Type B pancreatic cell (in vitro differentiated cells): ENCODE measurements at regions not wholly inside any gene's neighbourhood (a gene's known extent, or its start where the extent isn't known, plus 50 kb on each side); places are given as distances from the start of the nearest gene placed in this dataset.

Experiments
- DNase-seq: peaks from one replicate; pipeline ENCODE4 v3.0.0; 2021; ENCODE audit warnings: mixed read lengths; ENCODE audit not compliant: unreplicated experiment; ENCODE audit errors: extremely low spot score
- H3K27ac Mint-ChIP-seq: 2 replicates; pipeline ENCODE4 v1.8.0; 2021; ENCODE audit warnings: mild to moderate bottlenecking, mixed read lengths
- H3K27me3 Mint-ChIP-seq: 2 replicates; pipeline ENCODE4 v1.8.0; 2021; ENCODE audit warnings: mixed read lengths
- H3K36me3 Mint-ChIP-seq: 2 replicates; pipeline ENCODE4 v1.8.0; 2021; ENCODE audit warnings: mixed read lengths
- H3K4me1 Mint-ChIP-seq: one replicate; pipeline ENCODE4 v1.8.0; 2021; ENCODE audit warnings: mixed read lengths; ENCODE audit not compliant: unreplicated experiment
- H3K4me3 Mint-ChIP-seq: 2 replicates; pipeline ENCODE4 v1.8.0; 2021; ENCODE audit warnings: mild to moderate bottlenecking, mixed read lengths
- H3K9me3 Mint-ChIP-seq: 2 replicates; pipeline ENCODE4 v1.8.0; 2021; ENCODE audit warnings: mixed read lengths
- TF ChIP-seq, protein P1 (sequence below): fragments of 200-600 bp; sonication (generic); conservative IDR thresholded peaks from 2 replicates; pipeline ENCODE4 v1.5.0; 2021; ENCODE audit warnings: antibody characterized with exemption, mild to moderate bottlenecking

DNA sequence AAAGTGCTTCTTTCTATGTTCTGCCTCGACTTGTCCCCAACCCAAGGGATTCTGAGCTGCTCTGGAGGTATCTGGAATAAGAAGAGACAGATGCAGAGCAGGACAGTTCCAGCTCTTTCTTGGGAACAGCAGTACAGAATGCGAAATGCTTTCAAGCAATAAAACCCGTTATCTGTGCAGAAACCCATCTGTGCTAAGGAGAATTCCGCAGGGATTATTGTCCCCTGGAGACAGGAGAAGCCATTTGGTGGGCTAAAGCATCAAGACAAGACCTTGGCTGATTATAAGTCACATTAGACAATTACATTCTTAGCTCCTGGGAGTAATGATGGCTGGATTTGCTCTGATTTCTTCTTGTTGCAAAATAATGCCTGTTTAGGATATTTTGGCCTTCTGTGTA lies 185.4 kb upstream of the GLI2 start:
- Mint-ChIP-seq H3K36me3 (no peaks in the 10 kb centered on the region), H3K9me3 (no peaks in the 10 kb centered on the region), H3K27ac (no peak overlapping the region), H3K27me3 (peaks cover 24% of the 10 kb centered on the region), H3K4me1 (peaks cover 32% of the 10 kb centered on the region), H3K4me3 (no peak overlapping the region)
- DNase-seq = no peak
- TF ChIP-seq, protein P1, sequence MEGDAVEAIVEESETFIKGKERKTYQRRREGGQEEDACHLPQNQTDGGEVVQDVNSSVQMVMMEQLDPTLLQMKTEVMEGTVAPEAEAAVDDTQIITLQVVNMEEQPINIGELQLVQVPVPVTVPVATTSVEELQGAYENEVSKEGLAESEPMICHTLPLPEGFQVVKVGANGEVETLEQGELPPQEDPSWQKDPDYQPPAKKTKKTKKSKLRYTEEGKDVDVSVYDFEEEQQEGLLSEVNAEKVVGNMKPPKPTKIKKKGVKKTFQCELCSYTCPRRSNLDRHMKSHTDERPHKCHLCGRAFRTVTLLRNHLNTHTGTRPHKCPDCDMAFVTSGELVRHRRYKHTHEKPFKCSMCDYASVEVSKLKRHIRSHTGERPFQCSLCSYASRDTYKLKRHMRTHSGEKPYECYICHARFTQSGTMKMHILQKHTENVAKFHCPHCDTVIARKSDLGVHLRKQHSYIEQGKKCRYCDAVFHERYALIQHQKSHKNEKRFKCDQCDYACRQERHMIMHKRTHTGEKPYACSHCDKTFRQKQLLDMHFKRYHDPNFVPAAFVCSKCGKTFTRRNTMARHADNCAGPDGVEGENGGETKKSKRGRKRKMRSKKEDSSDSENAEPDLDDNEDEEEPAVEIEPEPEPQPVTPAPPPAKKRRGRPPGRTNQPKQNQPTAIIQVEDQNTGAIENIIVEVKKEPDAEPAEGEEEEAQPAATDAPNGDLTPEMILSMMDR = no peak

DNA sequence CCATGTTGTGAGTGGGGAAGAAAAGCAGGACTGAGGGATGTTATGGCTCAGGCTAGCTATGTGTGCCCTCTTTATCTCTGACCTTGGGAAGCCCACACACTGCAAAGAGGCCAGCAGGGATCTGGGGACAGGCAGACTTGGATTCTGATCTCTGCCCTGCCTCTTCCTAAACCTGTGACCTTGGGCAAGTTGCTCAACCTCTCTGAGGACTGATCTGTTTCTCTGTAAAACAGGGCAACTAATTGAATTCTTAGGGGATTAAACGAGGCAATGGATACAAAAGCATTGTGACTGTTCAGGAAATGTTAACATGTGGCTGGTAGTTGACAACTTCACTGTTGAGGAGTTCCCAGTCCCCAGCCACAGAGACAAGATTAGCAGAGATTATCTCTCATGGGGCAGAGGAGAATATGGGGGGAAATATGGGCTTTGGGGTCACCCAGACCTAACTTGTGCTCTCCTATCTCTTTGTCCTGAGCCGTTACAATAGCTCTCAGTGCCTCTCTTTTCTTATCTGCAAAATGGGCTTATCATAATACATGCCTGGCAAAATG lies 184.7 kb upstream of the GLI2 start:
- Mint-ChIP-seq H3K27ac (no peak overlapping the region), H3K36me3 (no peaks in the 10 kb centered on the region), H3K9me3 (no peaks in the 10 kb centered on the region), H3K27me3 (peaks cover 27% of the 10 kb centered on the region), H3K4me3 (no peak overlapping the region), H3K4me1 (peaks cover 29% of the 10 kb centered on the region)
- TF ChIP-seq, protein P1 = no peak
- DNase-seq = no peak

DNA sequence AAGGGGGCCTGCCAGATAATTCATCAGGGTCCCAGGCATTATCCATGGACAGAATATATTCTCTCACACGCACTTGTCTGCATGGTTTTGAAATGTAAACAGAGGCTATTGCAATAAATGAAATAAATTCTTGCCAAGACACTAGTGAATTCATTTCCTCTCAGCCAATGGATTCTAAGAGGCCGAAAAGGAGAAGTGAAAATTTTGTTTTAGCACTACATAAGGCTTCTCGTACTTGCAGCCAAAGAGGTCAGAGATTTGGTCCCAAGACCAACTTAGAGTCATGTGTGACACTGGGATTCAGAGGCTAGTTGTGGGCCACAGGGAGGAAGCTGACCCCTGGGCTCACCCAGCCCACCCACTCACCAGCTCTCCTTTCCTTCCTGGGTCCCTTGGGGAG lies 184.1 kb upstream of the GLI2 start:
- Mint-ChIP-seq H3K27ac (no peak overlapping the region), H3K4me3 (no peak overlapping the region), H3K4me1 (peaks cover 24% of the 10 kb centered on the region), H3K36me3 (no peaks in the 10 kb centered on the region), H3K9me3 (no peaks in the 10 kb centered on the region), H3K27me3 (peaks cover 27% of the 10 kb centered on the region)
- TF ChIP-seq, protein P1 = no peak
- no peak for DNase-seq

DNA sequence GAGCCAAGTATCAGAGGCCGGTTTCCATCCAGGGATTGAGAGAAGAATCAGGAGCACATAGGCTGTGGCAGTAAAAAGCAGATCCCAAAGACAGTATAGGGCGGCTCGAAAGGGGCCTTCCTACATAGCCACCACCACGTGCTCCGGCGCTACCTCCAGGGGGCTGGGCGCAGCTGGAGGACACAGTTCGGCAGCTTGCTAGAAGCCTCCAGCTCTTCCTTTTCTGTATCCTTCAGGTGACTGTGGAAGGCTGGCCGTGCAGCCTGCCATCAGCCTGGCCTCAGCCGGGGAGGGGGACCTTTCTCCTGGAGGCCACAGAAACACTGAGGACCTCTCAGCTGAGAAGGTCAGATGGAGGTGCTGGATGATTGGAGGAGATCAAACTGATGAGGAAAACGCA lies 183.6 kb upstream of the GLI2 start:
- TF ChIP-seq, protein P1 = no peak
- Mint-ChIP-seq H3K27ac (no peak overlapping the region), H3K4me1 (peaks cover 23% of the 10 kb centered on the region), H3K36me3 (no peaks in the 10 kb centered on the region), H3K9me3 (no peaks in the 10 kb centered on the region), H3K4me3 (no peak overlapping the region), H3K27me3 (peaks cover 27% of the 10 kb centered on the region)
- DNase-seq = no peak

DNA sequence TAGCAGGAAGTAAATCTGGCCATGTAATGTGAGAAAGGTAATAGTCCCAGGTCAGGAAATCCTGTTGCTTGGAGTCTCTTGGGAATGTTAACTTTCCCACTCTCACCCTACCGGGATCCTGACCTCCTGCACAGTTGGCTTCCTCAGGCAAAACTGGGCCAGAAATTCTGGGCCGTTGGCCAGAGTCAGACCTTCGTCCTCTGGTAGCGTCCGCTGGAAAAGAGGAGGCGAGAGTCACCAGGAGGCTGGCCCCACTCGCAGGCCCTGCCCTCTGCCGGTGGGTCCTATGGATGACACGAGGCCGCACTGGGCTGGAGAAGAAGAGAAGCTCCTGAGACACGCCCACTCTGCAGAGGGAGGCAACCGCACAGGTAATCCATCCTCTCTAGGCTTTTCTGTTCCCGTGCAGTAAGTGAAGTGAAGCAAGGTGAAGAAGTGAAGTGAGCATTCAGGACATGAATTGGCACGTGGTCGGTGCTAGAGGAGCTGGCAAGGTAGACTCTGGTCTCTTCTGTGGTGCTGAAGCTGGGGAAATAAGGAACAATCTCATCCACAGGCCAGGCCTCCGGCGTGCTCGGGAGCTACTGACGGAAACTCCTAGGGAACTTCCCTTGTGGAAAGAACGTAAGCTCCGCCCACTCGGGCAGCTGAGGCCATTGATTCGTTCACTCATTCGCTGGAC lies 182.7 kb upstream of the GLI2 start:
- no peaks in the 10 kb centered on the region for H3K9me3 Mint-ChIP-seq
- peak overlapping the region; percentile 32 for H3K27ac Mint-ChIP-seq
- peak; percentile 81 for DNase-seq
- no peaks in the 10 kb centered on the region for H3K36me3 Mint-ChIP-seq
- peaks cover 24% of the 10 kb centered on the region for H3K27me3 Mint-ChIP-seq
- peak overlapping the region; percentile 75 for H3K4me3 Mint-ChIP-seq
- TF ChIP-seq, protein P1 = peak; percentile 83
- peaks cover 23% of the 10 kb centered on the region for H3K4me1 Mint-ChIP-seq
